Neutrophil (primary cell): ENCODE measurements at regions not wholly inside any gene's neighbourhood (a gene's known extent, or its start where the extent isn't known, plus 50 kb on each side); places are given as distances from the start of the nearest gene placed in this dataset.

Source experiments
- H3K27ac ChIP-seq: fragments of 200-600 bp; sonication (generic); 2 replicates; pipeline ENCODE4 v1.5.1; 2016; ENCODE audit warnings: mild to moderate bottlenecking, moderate library complexity
- H3K27me3 ChIP-seq: fragments of 200-600 bp; sonication (generic); 2 replicates; pipeline ENCODE4 v1.6.0; 2016; ENCODE audit warnings: mild to moderate bottlenecking
- H3K36me3 ChIP-seq: fragments of 200-600 bp; sonication (generic); 2 replicates; pipeline ENCODE4 v1.5.1; 2017
- H3K4me1 ChIP-seq, 2 experiments: fragments of 200-600 bp in 1 of 2; sonication (generic) in 1 of 2; 1 replicate in 1 of 2; 2 replicates in 1 of 2; pipeline versions ENCODE4 v1.5.1 to v1.6.1; 2013 to 2016; ENCODE audit warnings: low read depth in 1 of 2, low read length in 1 of 2, mild to moderate bottlenecking in 1 of 2, moderate library complexity in 1 of 2; ENCODE audit not compliant: control insufficient read depth in 1 of 2, insufficient read depth in 1 of 2
- H3K4me3 ChIP-seq, 2 experiments: fragments of 200-600 bp in 1 of 2; sonication (generic) in 1 of 2; 1 replicate in 1 of 2; 2 replicates in 1 of 2; pipeline ENCODE4 v1.5.1; 2013 to 2016; ENCODE audit warnings: low read depth in 1 of 2, low read length in 1 of 2, mild to moderate bottlenecking in 1 of 2, moderate library complexity in 1 of 2
- H3K9me3 ChIP-seq: fragments of 200-600 bp; sonication (generic); 2 replicates; pipeline ENCODE4 v1.5.1; 2016
- CTCF ChIP-seq: fragments of 200-600 bp; sonication (generic); IDR thresholded peaks from 2 replicates; pipeline ENCODE4 v1.5.1; 2016; ENCODE audit warnings: antibody characterized with exemption

DNA sequence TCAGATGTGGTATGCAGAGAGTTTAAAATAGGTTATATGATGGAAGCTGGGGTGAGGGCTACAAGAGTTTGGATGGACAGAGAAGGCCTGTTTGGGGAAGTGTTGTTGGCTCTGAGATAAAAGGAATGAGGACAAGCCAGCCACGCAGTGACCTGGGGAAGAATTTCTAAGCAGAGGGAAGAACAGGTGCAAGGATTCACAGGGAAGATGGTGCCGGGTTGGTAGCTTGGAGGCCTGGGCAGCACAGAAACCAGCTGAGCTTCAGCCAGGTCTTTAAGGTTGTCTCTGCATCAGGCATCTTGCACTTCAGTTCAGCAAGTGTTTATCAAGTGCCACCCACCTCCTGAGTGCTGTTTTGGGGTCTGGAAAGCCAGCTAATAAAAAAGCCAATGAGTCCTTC is 1163.7 kb downstream of the AACS start:
- no peak for TF ChIP-seq CTCF
- no peak overlapping the region for H3K4me3 ChIP-seq
- no peaks in the 10 kb centered on the region for H3K9me3 ChIP-seq
- no peaks in the 10 kb centered on the region for H3K27me3 ChIP-seq
- no peaks in the 10 kb centered on the region for H3K4me1 ChIP-seq
- H3K27ac ChIP-seq, result no peak overlapping the region
- no peaks in the 10 kb centered on the region for H3K36me3 ChIP-seq

GRCh38 chr12:126232711-126233110 is 1167.5 kb downstream of the AACS start:
- no peak overlapping the region for H3K27ac ChIP-seq
- H3K4me1 ChIP-seq, result no peaks in the 10 kb centered on the region
- H3K9me3 ChIP-seq, result no peaks in the 10 kb centered on the region
- no peaks in the 10 kb centered on the region for H3K36me3 ChIP-seq
- H3K27me3 ChIP-seq, result no peaks in the 10 kb centered on the region
- TF ChIP-seq CTCF, result no peak
- no peak overlapping the region for H3K4me3 ChIP-seq

DNA sequence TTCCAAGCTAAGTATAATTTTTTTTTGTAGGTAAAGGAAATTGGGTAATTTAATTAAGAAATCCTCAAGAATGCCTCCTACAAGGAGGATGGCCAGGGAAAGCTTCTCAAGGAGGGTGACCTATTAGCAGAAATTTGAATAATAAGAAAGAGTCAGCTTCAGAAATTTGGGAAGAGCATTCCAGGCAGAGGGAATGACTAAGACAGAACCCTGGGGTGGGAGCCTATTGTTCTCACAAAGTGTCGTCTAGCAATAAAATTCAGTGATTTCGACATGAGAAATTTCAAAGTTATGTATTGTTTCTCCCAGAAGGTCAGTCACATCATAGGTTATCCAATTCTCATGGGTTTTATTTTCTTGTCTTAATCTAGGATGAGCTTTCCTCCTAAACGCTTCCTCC is 1168.4 kb downstream of the AACS start:
- no peaks in the 10 kb centered on the region for H3K36me3 ChIP-seq
- H3K4me3 ChIP-seq, result no peak overlapping the region
- no peak for TF ChIP-seq CTCF
- H3K4me1 ChIP-seq, result no peaks in the 10 kb centered on the region
- no peak overlapping the region for H3K27ac ChIP-seq
- H3K27me3 ChIP-seq, result no peaks in the 10 kb centered on the region
- H3K9me3 ChIP-seq, result no peaks in the 10 kb centered on the region

DNA sequence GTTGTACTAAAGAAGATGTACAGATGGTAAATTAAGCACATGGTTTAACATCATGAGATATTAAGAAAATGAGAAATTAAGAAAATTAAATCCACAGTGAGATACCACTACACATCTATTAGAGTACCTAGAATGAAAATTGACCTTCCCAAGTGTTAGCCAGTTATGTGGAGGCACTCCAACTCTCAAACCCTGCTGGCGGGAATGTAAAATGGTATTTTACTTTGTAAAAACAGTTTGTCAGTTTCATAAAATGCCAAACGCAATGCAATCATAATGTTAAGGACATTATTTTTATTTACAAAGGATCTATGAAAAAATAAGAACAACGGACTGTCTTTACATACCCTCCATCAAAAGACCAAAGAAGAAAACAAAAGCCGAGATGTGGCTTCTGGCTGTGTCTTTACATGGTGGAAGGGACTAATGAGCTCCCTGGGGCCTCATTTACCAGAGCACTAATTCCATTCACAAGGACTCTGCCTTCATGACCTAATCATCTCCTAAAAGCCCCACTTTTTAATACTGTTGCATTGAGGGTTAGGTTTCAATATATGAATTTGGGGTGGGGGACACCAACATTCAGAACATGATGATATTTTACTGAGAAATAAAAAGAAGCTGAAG is 1178.7 kb downstream of the AACS start:
- Histone ChIP-seq H3K36me3 (no peaks in the 10 kb centered on the region), H3K27ac (no peak overlapping the region), H3K27me3 (no peaks in the 10 kb centered on the region), H3K9me3 (no peaks in the 10 kb centered on the region), H3K4me1 (no peaks in the 10 kb centered on the region), H3K4me3 (no peak overlapping the region)
- no peak for TF ChIP-seq CTCF

- H3K4me1 ChIP-seq, result no peaks in the 10 kb centered on the region
- no peak overlapping the region for H3K27ac ChIP-seq
- TF ChIP-seq CTCF, result no peak
- H3K27me3 ChIP-seq, result no peaks in the 10 kb centered on the region
- no peaks in the 10 kb centered on the region for H3K36me3 ChIP-seq
- H3K4me3 ChIP-seq, result no peak overlapping the region
- H3K9me3 ChIP-seq, result no peaks in the 10 kb centered on the region
Measured at GRCh38 chr12:126247936-126248335, 1182.7 kb downstream of the AACS start.
